Breast epithelium (tissue), 3 donors: ENCODE measurements at regions not wholly inside any gene's neighbourhood (a gene's known extent, or its start where the extent isn't known, plus 50 kb on each side); places are given as distances from the start of the nearest gene placed in this dataset.

Source experiments
- POLR2A ChIP-seq: fragments of 450-650 bp; IDR thresholded peaks from one replicate; pipeline ENCODE4 v1.6.1; 2016; ENCODE audit warnings: antibody characterized with exemption, mild to moderate bottlenecking, moderate library complexity
- POLR2AphosphoS5 ChIP-seq, 3 donors: sonication (generic); formaldehyde crosslinking; IDR thresholded peaks; one replicate each; pipeline ENCODE4 v1.6.1; 2017; ENCODE audit warnings: antibody characterized with exemption in 3 of 3
- TF ChIP-seq, protein P1 (sequence below), 3 donors: fragments of 450-650 bp; IDR thresholded peaks; one replicate each; pipeline ENCODE4 v1.5.1; 2016 to 2017; ENCODE audit warnings: antibody characterized with exemption in 3 of 3, mild to moderate bottlenecking in 3 of 3, moderate library complexity in 3 of 3

GRCh38 chr4:45064741-45065140 is 338.4 kb upstream of the GNPDA2 start:
- TF ChIP-seq, protein P1, sequence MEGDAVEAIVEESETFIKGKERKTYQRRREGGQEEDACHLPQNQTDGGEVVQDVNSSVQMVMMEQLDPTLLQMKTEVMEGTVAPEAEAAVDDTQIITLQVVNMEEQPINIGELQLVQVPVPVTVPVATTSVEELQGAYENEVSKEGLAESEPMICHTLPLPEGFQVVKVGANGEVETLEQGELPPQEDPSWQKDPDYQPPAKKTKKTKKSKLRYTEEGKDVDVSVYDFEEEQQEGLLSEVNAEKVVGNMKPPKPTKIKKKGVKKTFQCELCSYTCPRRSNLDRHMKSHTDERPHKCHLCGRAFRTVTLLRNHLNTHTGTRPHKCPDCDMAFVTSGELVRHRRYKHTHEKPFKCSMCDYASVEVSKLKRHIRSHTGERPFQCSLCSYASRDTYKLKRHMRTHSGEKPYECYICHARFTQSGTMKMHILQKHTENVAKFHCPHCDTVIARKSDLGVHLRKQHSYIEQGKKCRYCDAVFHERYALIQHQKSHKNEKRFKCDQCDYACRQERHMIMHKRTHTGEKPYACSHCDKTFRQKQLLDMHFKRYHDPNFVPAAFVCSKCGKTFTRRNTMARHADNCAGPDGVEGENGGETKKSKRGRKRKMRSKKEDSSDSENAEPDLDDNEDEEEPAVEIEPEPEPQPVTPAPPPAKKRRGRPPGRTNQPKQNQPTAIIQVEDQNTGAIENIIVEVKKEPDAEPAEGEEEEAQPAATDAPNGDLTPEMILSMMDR (IDR thresholded peaks at IDR 0.05) = no peak
- TF ChIP-seq POLR2A (no peak), POLR2AphosphoS5 (IDR thresholded peaks at IDR 0.05) (no peak)
